ENCODE measurements at regions not wholly inside any gene's neighbourhood (a gene's known extent, or its start where the extent isn't known, plus 50 kb on each side); places are given as distances from the start of the nearest gene placed in this dataset.

GRCh38 chr10:36171953-36172940 lies 530.2 kb upstream of the FZD8 start:
- Histone ChIP-seq H3K27me3 (replicated peaks; ENCODE audit: insufficient read depth, low read depth, low read length, poor library complexity) (no peaks in the 10 kb centered on the region), H3K36me3 (ENCODE audit: insufficient read depth, low read length, poor library complexity, severe bottlenecking) (no peaks in the 10 kb centered on the region), H3K4me3 (ENCODE audit: low read depth, low read length, poor library complexity, severe bottlenecking) (no peak overlapping the region), H3K4me1 (ENCODE audit: insufficient read depth, low read length, poor library complexity, severe bottlenecking) (no peaks in the 10 kb centered on the region), H3K27ac (ENCODE audit: low read depth, low read length, poor library complexity, severe bottlenecking) (no peak overlapping the region), H3K9me3 (ENCODE audit: low read depth, low read length, poor library complexity, severe bottlenecking) (no peaks in the 10 kb centered on the region)
- DNase-seq (ENCODE audit: low spot score) = no peak
- ChIA-PET CTCF (no interaction called here), POLR2A (ENCODE audit: low non-redundant PET) (no interaction called here)
- no peak for TF ChIP-seq CTCF (conservative IDR thresholded peaks at IDR 0.05; ENCODE audit: low read depth, low read length)
- no peak for TF ChIP-seq EZH2 (IDR thresholded peaks at IDR 0.05; ENCODE audit: borderline replicate concordance, low read depth, low read length, poor library complexity, severe bottlenecking)
- BruUV-seq (replicated peaks) = no TSS peak
- intact Hi-C loops (cut with micrococcal nuclease; ENCODE audit: unreplicated experiment) = no loop called here

GRCh38 chr10:36171556-36171952 lies 529.5 kb upstream of the FZD8 start:
- no peaks in the 10 kb centered on the region for H3K36me3 ChIP-seq (ENCODE audit: insufficient read depth, low read length, poor library complexity, severe bottlenecking)
- no peak overlapping the region for H3K4me3 ChIP-seq (ENCODE audit: low read depth, low read length, poor library complexity, severe bottlenecking)
- H3K27ac ChIP-seq (ENCODE audit: low read depth, low read length, poor library complexity, severe bottlenecking) = no peak overlapping the region
- no peak for TF ChIP-seq CTCF (conservative IDR thresholded peaks at IDR 0.05; ENCODE audit: low read depth, low read length)
- TF ChIP-seq EZH2 (IDR thresholded peaks at IDR 0.05; ENCODE audit: borderline replicate concordance, low read depth, low read length, poor library complexity, severe bottlenecking) = no peak
- BruUV-seq (replicated peaks) = no TSS peak
- ChIA-PET CTCF (no interaction called here), POLR2A (ENCODE audit: low non-redundant PET) (no interaction called here)
- intact Hi-C loops (cut with micrococcal nuclease; ENCODE audit: unreplicated experiment) = no loop called here
- H3K27me3 ChIP-seq (replicated peaks; ENCODE audit: insufficient read depth, low read depth, low read length, poor library complexity) = no peaks in the 10 kb centered on the region
- no peaks in the 10 kb centered on the region for H3K9me3 ChIP-seq (ENCODE audit: low read depth, low read length, poor library complexity, severe bottlenecking)
- DNase-seq (ENCODE audit: low spot score) = no peak
- H3K4me1 ChIP-seq (ENCODE audit: insufficient read depth, low read length, poor library complexity, severe bottlenecking) = no peaks in the 10 kb centered on the region

GRCh38 chr10:36170943-36171501 lies 528.9 kb upstream of the FZD8 start:
- POLR2A ChIA-PET (ENCODE audit: low non-redundant PET) = no interaction called here
- H3K4me3 ChIP-seq (ENCODE audit: low read depth, low read length, poor library complexity, severe bottlenecking) = no peak overlapping the region
- intact Hi-C loops (cut with micrococcal nuclease; ENCODE audit: unreplicated experiment) = no loop called here
- CTCF ChIA-PET = no interaction called here
- BruUV-seq (replicated peaks) = no TSS peak
- H3K9me3 ChIP-seq (ENCODE audit: low read depth, low read length, poor library complexity, severe bottlenecking) = no peaks in the 10 kb centered on the region
- H3K36me3 ChIP-seq (ENCODE audit: insufficient read depth, low read length, poor library complexity, severe bottlenecking) = no peaks in the 10 kb centered on the region
- no peaks in the 10 kb centered on the region for H3K4me1 ChIP-seq (ENCODE audit: insufficient read depth, low read length, poor library complexity, severe bottlenecking)
- no peak for DNase-seq (ENCODE audit: low spot score)
- H3K27me3 ChIP-seq (replicated peaks; ENCODE audit: insufficient read depth, low read depth, low read length, poor library complexity) = no peaks in the 10 kb centered on the region
- TF ChIP-seq CTCF (conservative IDR thresholded peaks at IDR 0.05; ENCODE audit: low read depth, low read length) (no peak), EZH2 (IDR thresholded peaks at IDR 0.05; ENCODE audit: borderline replicate concordance, low read depth, low read length, poor library complexity, severe bottlenecking) (no peak)
- H3K27ac ChIP-seq (ENCODE audit: low read depth, low read length, poor library complexity, severe bottlenecking) = no peak overlapping the region

Measured in A673 (cell line).